ENCODE measurements at regions not wholly inside any gene's neighbourhood (a gene's known extent, or its start where the extent isn't known, plus 50 kb on each side); places are given as distances from the start of the nearest gene placed in this dataset.
"Not testable (repeated sequence)": the region's sequence is repeated elsewhere in the genome, so short reads cannot be mapped to it uniquely, and the experiment has no call there.

GRCh38 chr10:9449530-9449929 lies 1395.0 kb downstream of the GATA3 start:
- Histone ChIP-seq H3K36me3 (no peaks in the 10 kb centered on the region), H3K27me3 (no peaks in the 10 kb centered on the region), H3K27ac (no peak overlapping the region), H3K9me3 (peaks cover 0 to 6% (median 3%) of the 10 kb centered on the region in 4 donors), H3K4me1 (peaks cover 0 to 35% (median 26%) of the 10 kb centered on the region in 4 donors), H3K4me3 (no peak overlapping the region)
- WGBS, 2 donors = 71 to 78% methylated on average over 2 of the region's 2 CpGs
- intact Hi-C loops (cut with DNase I) = no loop called here
- no peak for DNase-seq
- TF ChIP-seq POLR2A (IDR thresholded peaks at IDR 0.05) = no peak
- no peak for TF ChIP-seq CTCF (IDR thresholded peaks at IDR 0.05)
- no peak for TF ChIP-seq POLR2AphosphoS5 (IDR thresholded peaks at IDR 0.05)
- TF ChIP-seq EP300 (IDR thresholded peaks at IDR 0.05) = no peak

GRCh38 chr10:9450801-9451200 lies 1396.3 kb downstream of the GATA3 start:
- TF ChIP-seq POLR2A (IDR thresholded peaks at IDR 0.05) = no peak
- no peak for TF ChIP-seq EP300 (IDR thresholded peaks at IDR 0.05)
- no peak for TF ChIP-seq CTCF (IDR thresholded peaks at IDR 0.05)
- no peak for TF ChIP-seq POLR2AphosphoS5 (IDR thresholded peaks at IDR 0.05)
- peaks cover 0 to 6% (median 3%) of the 10 kb centered on the region in 4 donors for H3K9me3 ChIP-seq
- peak overlapping the region in 3 of 4 donors; percentile 14 to 71 (median 30) for H3K27ac ChIP-seq
- intact Hi-C loops (cut with DNase I) = no loop called here
- no peaks in the 10 kb centered on the region for H3K27me3 ChIP-seq
- no peak for DNase-seq
- peaks cover 0 to 35% (median 26%) of the 10 kb centered on the region in 4 donors for H3K4me1 ChIP-seq
- no peak overlapping the region for H3K4me3 ChIP-seq
- no peaks in the 10 kb centered on the region for H3K36me3 ChIP-seq
- WGBS, 2 donors = 64 to 70% methylated on average over 2 of the region's 2 CpGs

- peaks cover 0 to 35% (median 26%) of the 10 kb centered on the region in 4 donors for H3K4me1 ChIP-seq
- intact Hi-C loops (cut with DNase I) = no loop called here
- no peak overlapping the region for H3K4me3 ChIP-seq
- no peaks in the 10 kb centered on the region for H3K27me3 ChIP-seq
- H3K27ac ChIP-seq = peak overlapping the region in 3 of 4 donors; percentile 14 to 71 (median 30)
- no peaks in the 10 kb centered on the region for H3K36me3 ChIP-seq
- TF ChIP-seq EP300 (IDR thresholded peaks at IDR 0.05) (no peak), CTCF (IDR thresholded peaks at IDR 0.05) (no peak), POLR2A (IDR thresholded peaks at IDR 0.05) (no peak), POLR2AphosphoS5 (IDR thresholded peaks at IDR 0.05) (no peak)
- WGBS, 2 donors = 92 to 96% methylated on average over 2 of the region's 2 CpGs
- DNase-seq = no peak
- peaks cover 0 to 6% (median 3%) of the 10 kb centered on the region in 4 donors for H3K9me3 ChIP-seq
Measured at GRCh38 chr10:9451211-9451773, 1396.8 kb downstream of the GATA3 start.

- TF ChIP-seq POLR2A (IDR thresholded peaks at IDR 0.05) (no peak), EP300 (IDR thresholded peaks at IDR 0.05) (no peak), CTCF (IDR thresholded peaks at IDR 0.05) (no peak), POLR2AphosphoS5 (IDR thresholded peaks at IDR 0.05) (no peak)
- Histone ChIP-seq H3K36me3 (no peaks in the 10 kb centered on the region), H3K4me3 (no peak overlapping the region), H3K27ac (peak overlapping the region in 2 of 4 donors; percentile 30 to 71), H3K4me1 (peaks cover 0 to 35% (median 26%) of the 10 kb centered on the region in 4 donors), H3K9me3 (peaks cover 0 to 6% (median 3%) of the 10 kb centered on the region in 4 donors), H3K27me3 (no peaks in the 10 kb centered on the region)
- no peak for DNase-seq
- 66 to 73% methylated on average over 1 of the region's 1 CpG for WGBS, 2 donors
- intact Hi-C loops (cut with DNase I) = no loop called here
Measured at GRCh38 chr10:9452056-9452455, 1397.6 kb downstream of the GATA3 start.

GRCh38 chr10:9453871-9454270 lies 1399.4 kb downstream of the GATA3 start:
- WGBS, 2 donors = 83 to 87% methylated on average over 3 of the region's 3 CpGs
- H3K27me3 ChIP-seq, DNase-seq, H3K9me3 ChIP-seq, H3K27ac ChIP-seq, H3K36me3 ChIP-seq, H3K4me3 ChIP-seq: not testable (repeated sequence)
- intact Hi-C loops (cut with DNase I) = loop anchor here (2.0 kb wide), 1 partner anchor 25 kb away; no protein-coding TSS in a partner anchor
- peaks cover 0 to 35% (median 26%) of the 10 kb centered on the region in 4 donors for H3K4me1 ChIP-seq
